H1 (cell line): ENCODE measurements at regions not wholly inside any gene's neighbourhood (a gene's known extent, or its start where the extent isn't known, plus 50 kb on each side); places are given as distances from the start of the nearest gene placed in this dataset.

Experiments
- CTCF ChIA-PET: fragments of 300-600 bp; sonication (Branson Sonifier 250); formaldehyde crosslinking; loops from one replicate; lab custom pipeline; 2021; ENCODE audit not compliant: partially characterized antibody; lab: Charles Lee
- POLR2A ChIA-PET: fragments of 300-600 bp; sonication (Branson Sonifier 250); formaldehyde crosslinking; loops from one replicate; lab custom pipeline; 2021; ENCODE audit warnings: inconsistent platforms; ENCODE audit not compliant: partially characterized antibody; lab: Charles Lee
- DNase-seq, 2 experiments: peaks; one replicate each; pipeline versions ENCODE4 v3.0.0 to v3.0.0-alpha.2; 2010 to 2022; ENCODE audit warnings: low spot score in 2 of 2, low read depth in 1 of 2, mixed read lengths in 1 of 2
- FAIRE-seq: peaks from 2 replicates; lab custom pipeline; 2011; peaks lifted over from hg19 to GRCh38; lab: Jason Lieb, UNC
- H2AFZ ChIP-seq: 2 replicates; pipeline ENCODE4 v1.8.1; 2012; ENCODE audit warnings: low read length, inconsistent platforms
- H2AK5ac ChIP-seq: 2 replicates; pipeline ENCODE4 v1.6.1; 2013; ENCODE audit warnings: low read depth, low read length
- H2BK120ac ChIP-seq: replicated peaks from 2 replicates; pipeline ENCODE3; 2013; ENCODE audit warnings: low read depth, low read length, inconsistent platforms
- H2BK12ac ChIP-seq: 2 replicates; pipeline ENCODE4 v1.6.1; 2013; ENCODE audit warnings: low read depth, low read length
- H2BK15ac ChIP-seq: 2 replicates; pipeline ENCODE4 v1.6.1; 2013; ENCODE audit warnings: low read length
- H2BK20ac ChIP-seq: 2 replicates; pipeline ENCODE4 v1.6.1; 2013; ENCODE audit warnings: low read length
- H2BK5ac ChIP-seq: 2 replicates; pipeline ENCODE4 v1.6.1; 2013; ENCODE audit warnings: low read depth, low read length
- H3K14ac ChIP-seq: 2 replicates; pipeline ENCODE4 v1.6.1; 2013; ENCODE audit warnings: inconsistent platforms; ENCODE audit not compliant: insufficient read length
- H3K18ac ChIP-seq: 2 replicates; pipeline ENCODE4 v1.6.1; 2013; ENCODE audit warnings: low read length; ENCODE audit errors: extremely low read depth
- H3K23ac ChIP-seq: 2 replicates; pipeline ENCODE4 v1.6.1; 2013; ENCODE audit warnings: inconsistent platforms; ENCODE audit not compliant: insufficient read length
- H3K23me2 ChIP-seq: 2 replicates; pipeline ENCODE4 v1.6.1; 2013; ENCODE audit warnings: low read depth, low read length
- H3K27ac ChIP-seq: 2 replicates; pipeline ENCODE4 v1.6.1; 2011; ENCODE audit warnings: low read depth, low read length, inconsistent platforms
- H3K27me3 ChIP-seq, 4 experiments: replicated peaks in 1 of 4; 1 replicate in 1 of 4; 2 replicates in 3 of 4; pipeline versions ENCODE4 v1.6.1 to v1.8.1; 2011 to 2013; ENCODE audit warnings: low read length in 3 of 4, mild to moderate bottlenecking in 3 of 4, inconsistent platforms in 2 of 4, mixed read lengths in 2 of 4, moderate library complexity in 1 of 4; ENCODE audit not compliant: control insufficient read depth in 3 of 4, insufficient read depth in 3 of 4; ENCODE audit errors: extremely low read depth in 1 of 4
- H3K36me3 ChIP-seq, 4 experiments: 2 replicates each; pipeline versions ENCODE4 v1.6.1 to v1.8.1; 2011 to 2013; ENCODE audit warnings: mild to moderate bottlenecking in 4 of 4, low read length in 3 of 4, moderate library complexity in 2 of 4, control low read depth in 1 of 4, inconsistent platforms in 1 of 4; ENCODE audit not compliant: insufficient read depth in 4 of 4, control insufficient read depth in 2 of 4
- H3K4ac ChIP-seq: replicated peaks from 2 replicates; pipeline ENCODE3; 2013; ENCODE audit warnings: low read length, low read depth, mixed read lengths, inconsistent platforms; ENCODE audit not compliant: insufficient read length
- H3K4me1 ChIP-seq, 4 experiments: replicated peaks in 1 of 4; 1 replicate in 1 of 4; 2 replicates in 3 of 4; pipeline versions ENCODE4 v1.6.1 to v1.8.1; 2011 to 2013; ENCODE audit warnings: low read length in 3 of 4, inconsistent platforms in 2 of 4, mixed read lengths in 1 of 4; ENCODE audit not compliant: insufficient read depth in 4 of 4, control insufficient read depth in 3 of 4
- H3K4me2 ChIP-seq, 2 experiments: 2 replicates each; pipeline versions ENCODE4 v1.6.1 to v1.8.1; 2011 to 2013; ENCODE audit warnings: low read depth in 2 of 2, low read length in 2 of 2, control low read depth in 1 of 2, inconsistent platforms in 1 of 2, mild to moderate bottlenecking in 1 of 2; ENCODE audit not compliant: insufficient read depth in 1 of 2
- H3K4me3 ChIP-seq, 4 experiments: fragments of 200-600, 300-600 bp in 1 of 4; sonication (generic), shearing (Covaris generic), sonication (Bioruptor Twin) in 1 of 4; 2 replicates each; pipeline versions ENCODE4 v1.5.1 to v1.8.1; 2011 to 2016; ENCODE audit warnings: low read length in 4 of 4, low read depth in 3 of 4, control low read depth in 2 of 4, inconsistent platforms in 2 of 4, mild to moderate bottlenecking in 2 of 4, mixed read lengths in 1 of 4, moderate library complexity in 1 of 4; ENCODE audit not compliant: insufficient read depth in 2 of 4; ENCODE audit errors: extremely low read depth in 1 of 4
- H3K56ac ChIP-seq: replicated peaks from 2 replicates; pipeline ENCODE3; 2013; ENCODE audit warnings: low read depth, mild to moderate bottlenecking, mixed read lengths, low read length, inconsistent platforms; ENCODE audit not compliant: insufficient read length
- H3K79me1 ChIP-seq: 2 replicates; pipeline ENCODE4 v1.6.1; 2013; ENCODE audit warnings: low read depth, low read length, control low read depth
- H3K79me2 ChIP-seq, 2 experiments: 2 replicates each; pipeline versions ENCODE4 v1.6.1 to v1.8.1; 2012 to 2013; ENCODE audit warnings: low read length in 2 of 2, mild to moderate bottlenecking in 2 of 2, inconsistent platforms in 1 of 2; ENCODE audit not compliant: insufficient read depth in 2 of 2, control insufficient read depth in 1 of 2
- H3K9ac ChIP-seq, 4 experiments: replicated peaks in 1 of 4; 1 replicate in 1 of 4; 2 replicates in 3 of 4; pipeline versions ENCODE4 v1.6.1 to v1.8.1; 2011 to 2013; ENCODE audit warnings: low read depth in 3 of 4, low read length in 3 of 4, control low read depth in 2 of 4, mild to moderate bottlenecking in 2 of 4, moderate library complexity in 2 of 4, inconsistent platforms in 1 of 4; ENCODE audit errors: extremely low read depth in 1 of 4
- H3K9me3 ChIP-seq, 2 experiments: 2 replicates each; pipeline versions ENCODE4 v1.6.1 to v1.8.1; 2012 to 2013; ENCODE audit warnings: mild to moderate bottlenecking in 2 of 2, moderate library complexity in 2 of 2, control low read depth in 1 of 2, inconsistent platforms in 1 of 2, low read depth in 1 of 2, low read length in 1 of 2, mixed read lengths in 1 of 2; ENCODE audit not compliant: insufficient read depth in 2 of 2
- H4K20me1 ChIP-seq, 2 experiments: replicated peaks in 1 of 2; 2 replicates each; pipeline versions ENCODE3 to v1.8.1; 2011 to 2013; ENCODE audit warnings: inconsistent platforms in 2 of 2, low read length in 2 of 2, mild to moderate bottlenecking in 1 of 2; ENCODE audit not compliant: insufficient read depth in 2 of 2, control insufficient read depth in 1 of 2
- H4K5ac ChIP-seq: 2 replicates; pipeline ENCODE4 v1.6.1; 2013; ENCODE audit warnings: low read length, low read depth, mixed read lengths, inconsistent platforms; ENCODE audit not compliant: insufficient read length
- H4K8ac ChIP-seq: 2 replicates; pipeline ENCODE4 v1.8.0; 2013; ENCODE audit warnings: mild to moderate bottlenecking, moderate library complexity, low read length, inconsistent platforms; ENCODE audit not compliant: insufficient read depth; ENCODE audit errors: extremely low read depth
- H4K91ac ChIP-seq: replicated peaks from 2 replicates; pipeline ENCODE3; 2013; ENCODE audit warnings: low read length, mixed read lengths, inconsistent platforms; ENCODE audit not compliant: insufficient read length
- MAFK ChIP-seq: IDR thresholded peaks from 2 replicates; pipeline ENCODE4 v1.6.1; 2012; ENCODE audit warnings: low read depth, mild to moderate bottlenecking, improper control_type of control experiment, low read length
- POLR2AphosphoS5 ChIP-seq: IDR thresholded peaks from 2 replicates; pipeline ENCODE4 v1.6.1; 2011; ENCODE audit warnings: low read depth, low read length
- RAD21 ChIP-seq, 2 experiments: IDR thresholded peaks in 1 of 2; conservative IDR thresholded peaks in 1 of 2; 2 replicates each; pipeline ENCODE4 v1.6.1; 2011; ENCODE audit warnings: low read depth in 2 of 2, low read length in 2 of 2, improper control_type of control experiment in 1 of 2, inconsistent platforms in 1 of 2, mild to moderate bottlenecking in 1 of 2, moderate library complexity in 1 of 2
- SAP30 ChIP-seq: fragments of 300-600 bp; sonication (generic); IDR thresholded peaks from 2 replicates; pipeline ENCODE4 v1.7.1; 2012; ENCODE audit warnings: low read length, moderate library complexity, mild to moderate bottlenecking, inconsistent platforms; ENCODE audit not compliant: insufficient read depth, insufficient replicate concordance
- SP4 ChIP-seq: IDR thresholded peaks from 2 replicates; pipeline ENCODE4 v1.6.1; 2012; ENCODE audit warnings: low read length, inconsistent platforms
- TAF1 ChIP-seq: IDR thresholded peaks from 2 replicates; pipeline ENCODE4 v1.6.1; 2011; ENCODE audit warnings: mild to moderate bottlenecking, low read depth, low read length
- TEAD4 ChIP-seq: IDR thresholded peaks from 2 replicates; pipeline ENCODE4 v1.6.1; 2012; ENCODE audit warnings: low read depth, low read length, inconsistent platforms, mixed read lengths

DNA sequence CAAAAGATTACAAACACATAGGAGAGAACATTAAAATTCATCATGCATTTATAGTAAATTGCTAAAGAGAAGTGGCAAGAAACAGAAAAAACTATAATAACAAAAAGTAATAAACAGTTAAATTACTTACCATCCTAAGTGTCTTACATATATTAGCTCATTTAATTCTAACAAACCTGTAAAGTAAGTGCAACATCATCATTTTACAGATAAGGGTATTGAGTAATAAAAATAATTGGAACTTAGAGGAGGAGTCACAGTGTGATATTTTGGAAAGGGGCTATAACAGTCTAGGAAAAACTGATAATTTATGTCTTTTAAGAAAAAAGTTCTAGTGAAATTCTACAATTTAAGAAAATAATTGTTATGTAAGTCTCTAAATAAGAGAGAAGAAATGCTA lies 592.8 kb downstream of the DMRTA1 start:
- Histone ChIP-seq H2BK15ac (no peak overlapping the region), H3K9ac (no peak overlapping the region), H3K4me3 (no peak overlapping the region), H4K20me1 (no peaks in the 10 kb centered on the region), H3K56ac (no peak overlapping the region), H3K27me3 (no peaks in the 10 kb centered on the region), H3K79me2 (no peaks in the 10 kb centered on the region), H3K23me2 (no peaks in the 10 kb centered on the region), H2BK5ac (no peak overlapping the region), H3K4ac (no peak overlapping the region), H3K14ac (no peak overlapping the region), H2AK5ac (no peak overlapping the region), H3K4me1 (no peaks in the 10 kb centered on the region), H2BK20ac (no peak overlapping the region), H3K79me1 (no peaks in the 10 kb centered on the region), H4K5ac (no peak overlapping the region), H2BK120ac (no peak overlapping the region), H3K4me2 (no peak overlapping the region), H4K8ac (no peak overlapping the region), H3K9me3 (no peaks in the 10 kb centered on the region), H2AFZ (no peak overlapping the region)
- DNase-seq, result no peak
- CTCF ChIA-PET, result interaction anchor here (0.6 kb wide), 1 partner anchor 10 kb away, joined by 3 read pairs; no protein-coding TSS in a partner anchor
- POLR2A ChIA-PET, result no interaction called here
- TF ChIP-seq TAF1, result no peak
- no peak for TF ChIP-seq SAP30
- TF ChIP-seq RAD21 (IDR thresholded peaks at IDR 0.05 in 1 of 2, conservative IDR thresholded peaks at IDR 0.05 in 1 of 2; ENCODE audit: low read depth in 2 of 2, low read length in 2 of 2), result no peak
- TF ChIP-seq TEAD4, result no peak
- no peak for TF ChIP-seq SP4
- TF ChIP-seq POLR2AphosphoS5, result no peak
- no peak for TF ChIP-seq MAFK
- TF ChIP-seq, all 59 proteins: peak for 0
- no peak for FAIRE-seq
- H3K36me3 ChIP-seq, result no peaks in the 10 kb centered on the region
- H3K18ac ChIP-seq, result no peak overlapping the region
- H2BK12ac ChIP-seq, result no peak overlapping the region
- no peak overlapping the region for H4K91ac ChIP-seq
- H3K27ac ChIP-seq, result no peak overlapping the region
- no peak overlapping the region for H3K23ac ChIP-seq
